22Rv1 (cell line): ENCODE measurements at regions not wholly inside any gene's neighbourhood (a gene's known extent, or its start where the extent isn't known, plus 50 kb on each side); places are given as distances from the start of the nearest gene placed in this dataset.

Experiments
- CTCF ChIP-seq: fragments of 450-650 bp; IDR thresholded peaks from 2 replicates; pipeline ENCODE4 v1.5.1; 2017; ENCODE audit warnings: mild to moderate bottlenecking
- ZFX ChIP-seq: fragments of 450-650 bp; IDR thresholded peaks from 2 replicates; pipeline ENCODE4 v1.6.1; 2017; ENCODE audit warnings: antibody characterized with exemption, borderline replicate concordance

- TF ChIP-seq CTCF (no peak), ZFX (no peak)
Measured at GRCh38 chr13:54177466-54177865, 1148.9 kb downstream of the OLFM4 start.
